HEK293 (cell line): ENCODE measurements at regions not wholly inside any gene's neighbourhood (a gene's known extent, or its start where the extent isn't known, plus 50 kb on each side); places are given as distances from the start of the nearest gene placed in this dataset.

Experiments
- CTCF ChIA-PET: fragments of 350-600 bp; formaldehyde crosslinking; extraction: SDS; loops from one replicate; lab custom pipeline; 2021; ENCODE audit warnings: antibody characterized with exemption; lab: Yijun Ruan, JAX
- POLR2A ChIA-PET: fragments of 300-600 bp; formaldehyde crosslinking; extraction: SDS; loops from one replicate; lab custom pipeline; 2020; ENCODE audit warnings: antibody characterized with exemption, inconsistent platforms; lab: Yijun Ruan, JAX
- H3K27ac ChIP-seq: fragments of 200-500 bp; sonication (Bioruptor generic); 2 replicates; pipeline ENCODE4 v1.5.1; 2014; ENCODE audit warnings: low read depth, low read length, control low read depth, inconsistent platforms; ENCODE audit errors: extremely low read depth
- H3K36me3 ChIP-seq, 2 experiments: fragments of 200-500 bp in 1 of 2; sonication (Bioruptor generic) in 1 of 2; 1 replicate in 1 of 2; 2 replicates in 1 of 2; pipeline ENCODE4 v1.5.1; 2014 to 2017; ENCODE audit warnings: inconsistent platforms in 2 of 2, low read length in 2 of 2; ENCODE audit not compliant: control insufficient read depth in 2 of 2, insufficient read depth in 1 of 2
- H3K4me1 ChIP-seq: fragments of 200-500 bp; sonication (Bioruptor generic); 2 replicates; pipeline ENCODE4 v1.5.1; 2014; ENCODE audit warnings: mild to moderate bottlenecking, low read length, inconsistent platforms; ENCODE audit not compliant: control insufficient read depth, insufficient read depth
- H3K4me3 ChIP-seq: 2 replicates; pipeline ENCODE4 v1.5.1; 2011; ENCODE audit warnings: low read depth, mild to moderate bottlenecking, control low read depth, low read length, moderate library complexity
- H3K9me3 ChIP-seq: fragments of 200-500 bp; sonication (Bioruptor generic); 2 replicates; pipeline ENCODE4 v1.5.1; 2014; ENCODE audit warnings: low read depth, low read length, inconsistent platforms; ENCODE audit not compliant: control insufficient read depth, insufficient read depth
- GLI4 ChIP-seq: fragments of 450-650 bp; formaldehyde crosslinking; IDR thresholded peaks from 2 replicates; pipeline ENCODE4 v1.5.1; 2016; ENCODE audit warnings: missing biosample characterization, missing genetic modification characterization
- SP7 ChIP-seq: fragments of 450-650 bp; formaldehyde crosslinking; IDR thresholded peaks from 2 replicates; pipeline ENCODE4 v1.5.1; 2016; ENCODE audit warnings: missing biosample characterization, missing genetic modification characterization
- ZFP3 ChIP-seq: fragments of 450-650 bp; formaldehyde crosslinking; IDR thresholded peaks from 2 replicates; pipeline ENCODE4 v1.5.1; 2016; ENCODE audit warnings: low read depth, missing biosample characterization, missing genetic modification characterization
- ZNF114 ChIP-seq: fragments of 450-650 bp; formaldehyde crosslinking; IDR thresholded peaks from 2 replicates; pipeline ENCODE4 v1.5.0; 2017; ENCODE audit warnings: missing biosample characterization, missing genetic modification characterization
- ZNF214 ChIP-seq: fragments of 450-650 bp; formaldehyde crosslinking; IDR thresholded peaks from 2 replicates; pipeline ENCODE4 v1.5.1; 2017; ENCODE audit warnings: missing biosample characterization, mild to moderate bottlenecking, missing genetic modification characterization, borderline replicate concordance
- ZNF223 ChIP-seq: fragments of 450-650 bp; formaldehyde crosslinking; IDR thresholded peaks from 2 replicates; pipeline ENCODE4 v1.5.1; 2016; ENCODE audit warnings: missing biosample characterization, missing genetic modification characterization
- ZNF324 ChIP-seq: fragments of 450-650 bp; formaldehyde crosslinking; IDR thresholded peaks from 2 replicates; pipeline ENCODE4 v1.5.1; 2016; ENCODE audit warnings: missing biosample characterization, missing genetic modification characterization
- ZNF510 ChIP-seq: fragments of 450-650 bp; formaldehyde crosslinking; IDR thresholded peaks from 2 replicates; pipeline ENCODE4 v1.5.1; 2018; ENCODE audit warnings: mild to moderate bottlenecking, missing genetic modification characterization, missing biosample characterization; ENCODE audit not compliant: insufficient replicate concordance
- ZNF521 ChIP-seq: fragments of 450-650 bp; formaldehyde crosslinking; IDR thresholded peaks from 2 replicates; pipeline ENCODE4 v1.5.1; 2017; ENCODE audit warnings: missing biosample characterization, mild to moderate bottlenecking, missing genetic modification characterization
- ZNF548 ChIP-seq: fragments of 450-650 bp; formaldehyde crosslinking; IDR thresholded peaks from 2 replicates; pipeline ENCODE4 v1.5.1; 2016; ENCODE audit warnings: missing biosample characterization, missing genetic modification characterization
- ZNF623 ChIP-seq: fragments of 450-650 bp; formaldehyde crosslinking; IDR thresholded peaks from 2 replicates; pipeline ENCODE4 v1.5.1; 2016; ENCODE audit warnings: missing biosample characterization, missing genetic modification characterization
- ZNF624 ChIP-seq: fragments of 450-650 bp; formaldehyde crosslinking; IDR thresholded peaks from 2 replicates; pipeline ENCODE4 v1.5.1; 2017; ENCODE audit warnings: missing biosample characterization, missing genetic modification characterization
- ZNF747 ChIP-seq: fragments of 450-650 bp; formaldehyde crosslinking; IDR thresholded peaks from 2 replicates; pipeline ENCODE4 v1.5.1; 2016; ENCODE audit warnings: missing biosample characterization, missing genetic modification characterization
- ZNF785 ChIP-seq: fragments of 450-650 bp; formaldehyde crosslinking; IDR thresholded peaks from 2 replicates; pipeline ENCODE4 v1.5.1; 2016; ENCODE audit warnings: missing biosample characterization, missing genetic modification characterization
- TF ChIP-seq, protein P1 (sequence below): fragments of 450-650 bp; formaldehyde crosslinking; IDR thresholded peaks from 2 replicates; pipeline ENCODE4 v1.5.1; 2016; ENCODE audit warnings: missing biosample characterization, missing genetic modification characterization, borderline replicate concordance
- TF ChIP-seq, protein P2 (sequence below): fragments of 450-650 bp; formaldehyde crosslinking; IDR thresholded peaks from 2 replicates; pipeline ENCODE4 v1.5.1; 2016; ENCODE audit warnings: missing biosample characterization, missing genetic modification characterization
- TF ChIP-seq, protein P3 (sequence below): fragments of 450-650 bp; formaldehyde crosslinking; IDR thresholded peaks from 2 replicates; pipeline ENCODE4 v1.5.1; 2017; ENCODE audit warnings: missing biosample characterization, missing genetic modification characterization
- TF ChIP-seq, protein P4 (sequence below): fragments of 450-650 bp; formaldehyde crosslinking; conservative IDR thresholded peaks from 2 replicates; pipeline ENCODE4 v1.5.1; 2016; ENCODE audit warnings: low read depth, missing biosample characterization, missing genetic modification characterization

DNA sequence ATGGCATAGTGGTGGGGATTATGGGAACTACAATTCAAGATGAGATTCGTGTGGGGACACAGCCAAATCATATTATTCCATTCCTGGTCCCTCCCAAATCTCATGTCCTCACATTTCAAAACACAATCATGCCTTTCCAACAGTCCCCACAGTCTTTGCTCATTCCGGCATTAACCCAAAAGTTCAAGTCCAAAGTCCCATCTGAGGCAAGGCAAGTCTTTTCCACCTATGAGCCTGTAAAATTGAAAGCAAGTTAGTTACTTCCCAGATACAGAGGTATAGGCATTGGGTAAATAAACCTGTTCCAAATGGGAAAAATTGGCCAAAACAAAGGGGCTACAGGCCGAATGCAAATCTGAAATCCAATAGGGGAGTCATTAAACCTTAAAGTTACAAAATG, 1063.2 kb downstream of the CDH11 start:
- no peak overlapping the region for H3K27ac ChIP-seq
- H3K36me3 ChIP-seq = no peaks in the 10 kb centered on the region
- no peak overlapping the region for H3K4me3 ChIP-seq
- no peaks in the 10 kb centered on the region for H3K4me1 ChIP-seq
- H3K9me3 ChIP-seq = no peaks in the 10 kb centered on the region
- TF ChIP-seq ZNF223 (tag by site-specific recombination) = no peak
- ChIA-PET CTCF (no interaction called here), POLR2A (no interaction called here)

DNA sequence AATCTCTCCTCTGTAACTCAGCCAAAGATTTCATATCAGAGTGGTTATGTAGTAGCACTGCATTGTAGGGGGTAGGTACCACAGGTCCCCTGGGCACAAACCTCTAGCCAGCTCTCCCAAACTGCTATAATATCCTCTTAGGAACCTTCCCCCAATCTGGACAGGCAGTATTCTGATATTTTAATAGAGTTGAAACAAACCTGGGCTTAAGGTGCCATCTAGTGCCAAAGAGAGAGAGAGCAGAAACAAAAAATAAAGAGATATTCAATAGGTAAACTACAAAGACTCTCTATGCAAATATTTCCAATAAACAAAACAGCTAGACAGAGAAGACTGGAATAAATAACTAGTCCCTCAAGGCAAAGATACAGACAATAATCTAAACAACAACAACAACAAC, 1070.0 kb downstream of the CDH11 start:
- H3K4me1 ChIP-seq = no peaks in the 10 kb centered on the region
- POLR2A ChIA-PET = no interaction called here
- TF ChIP-seq ZNF114 (tag by site-specific recombination) = no peak
- TF ChIP-seq, all 188 proteins: peak for 0
- H3K27ac ChIP-seq = no peak overlapping the region
- CTCF ChIA-PET = interaction anchor here (0.6 to 1.0 kb wide), 5 partner anchors 11 to 1827 kb away, joined by 3 to 5 read pairs (median 3); no protein-coding TSS in a partner anchor
- no peak overlapping the region for H3K4me3 ChIP-seq
- no peaks in the 10 kb centered on the region for H3K36me3 ChIP-seq
- no peaks in the 10 kb centered on the region for H3K9me3 ChIP-seq

DNA sequence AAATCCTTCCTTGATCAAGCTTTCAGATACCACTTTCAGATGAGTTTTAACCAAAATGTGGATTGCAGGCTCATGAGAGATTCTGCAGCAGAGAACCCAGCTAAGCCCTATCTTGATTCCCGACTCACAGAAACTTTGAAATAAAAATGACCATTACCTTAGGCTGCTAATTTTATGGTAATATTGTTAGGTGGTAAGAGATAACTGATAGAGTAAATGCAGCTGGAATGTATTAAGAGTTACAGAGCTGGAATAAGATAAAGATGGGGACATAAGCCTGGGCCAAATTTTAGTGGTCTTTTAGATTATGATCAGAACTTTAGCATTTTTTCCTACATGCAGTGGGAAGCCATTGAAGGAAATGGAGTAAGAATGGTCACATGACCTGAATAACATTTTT, 1074.0 kb downstream of the CDH11 start:
- H3K36me3 ChIP-seq = no peaks in the 10 kb centered on the region
- ChIA-PET POLR2A (no interaction called here), CTCF (no interaction called here)
- no peak for TF ChIP-seq GLI4
- TF ChIP-seq, protein P1, sequence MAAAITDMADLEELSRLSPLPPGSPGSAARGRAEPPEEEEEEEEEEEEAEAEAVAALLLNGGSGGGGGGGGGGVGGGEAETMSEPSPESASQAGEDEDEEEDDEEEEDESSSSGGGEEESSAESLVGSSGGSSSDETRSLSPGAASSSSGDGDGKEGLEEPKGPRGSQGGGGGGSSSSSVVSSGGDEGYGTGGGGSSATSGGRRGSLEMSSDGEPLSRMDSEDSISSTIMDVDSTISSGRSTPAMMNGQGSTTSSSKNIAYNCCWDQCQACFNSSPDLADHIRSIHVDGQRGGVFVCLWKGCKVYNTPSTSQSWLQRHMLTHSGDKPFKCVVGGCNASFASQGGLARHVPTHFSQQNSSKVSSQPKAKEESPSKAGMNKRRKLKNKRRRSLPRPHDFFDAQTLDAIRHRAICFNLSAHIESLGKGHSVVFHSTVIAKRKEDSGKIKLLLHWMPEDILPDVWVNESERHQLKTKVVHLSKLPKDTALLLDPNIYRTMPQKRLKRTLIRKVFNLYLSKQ = no peak
- no peak for TF ChIP-seq ZNF747 (tag by site-specific recombination)
- no peak for TF ChIP-seq ZNF521 (tag by site-specific recombination)
- no peak for TF ChIP-seq ZFP3
- no peak for TF ChIP-seq ZNF785 (tag by site-specific recombination)
- TF ChIP-seq SP7 (tag by site-specific recombination) = no peak
- TF ChIP-seq ZNF114 (tag by site-specific recombination) = no peak
- TF ChIP-seq, protein P2, sequence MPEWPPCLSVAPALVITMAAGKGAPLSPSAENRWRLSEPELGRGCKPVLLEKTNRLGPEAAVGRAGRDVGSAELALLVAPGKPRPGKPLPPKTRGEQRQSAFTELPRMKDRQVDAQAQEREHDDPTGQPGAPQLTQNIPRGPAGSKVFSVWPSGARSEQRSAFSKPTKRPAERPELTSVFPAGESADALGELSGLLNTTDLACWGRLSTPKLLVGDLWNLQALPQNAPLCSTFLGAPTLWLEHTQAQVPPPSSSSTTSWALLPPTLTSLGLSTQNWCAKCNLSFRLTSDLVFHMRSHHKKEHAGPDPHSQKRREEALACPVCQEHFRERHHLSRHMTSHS (tag by site-specific recombination) = no peak
- no peak for TF ChIP-seq ZNF214 (tag by site-specific recombination)
- TF ChIP-seq ZNF324 (tag by site-specific recombination) = no peak
- no peak for TF ChIP-seq ZNF510
- TF ChIP-seq, protein P3, sequence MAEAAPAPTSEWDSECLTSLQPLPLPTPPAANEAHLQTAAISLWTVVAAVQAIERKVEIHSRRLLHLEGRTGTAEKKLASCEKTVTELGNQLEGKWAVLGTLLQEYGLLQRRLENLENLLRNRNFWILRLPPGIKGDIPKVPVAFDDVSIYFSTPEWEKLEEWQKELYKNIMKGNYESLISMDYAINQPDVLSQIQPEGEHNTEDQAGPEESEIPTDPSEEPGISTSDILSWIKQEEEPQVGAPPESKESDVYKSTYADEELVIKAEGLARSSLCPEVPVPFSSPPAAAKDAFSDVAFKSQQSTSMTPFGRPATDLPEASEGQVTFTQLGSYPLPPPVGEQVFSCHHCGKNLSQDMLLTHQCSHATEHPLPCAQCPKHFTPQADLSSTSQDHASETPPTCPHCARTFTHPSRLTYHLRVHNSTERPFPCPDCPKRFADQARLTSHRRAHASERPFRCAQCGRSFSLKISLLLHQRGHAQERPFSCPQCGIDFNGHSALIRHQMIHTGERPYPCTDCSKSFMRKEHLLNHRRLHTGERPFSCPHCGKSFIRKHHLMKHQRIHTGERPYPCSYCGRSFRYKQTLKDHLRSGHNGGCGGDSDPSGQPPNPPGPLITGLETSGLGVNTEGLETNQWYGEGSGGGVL (tag by site-specific recombination) = no peak
- TF ChIP-seq ZNF624 (tag by site-specific recombination) = no peak
- no peak for TF ChIP-seq ZNF548
- TF ChIP-seq, protein P4, sequence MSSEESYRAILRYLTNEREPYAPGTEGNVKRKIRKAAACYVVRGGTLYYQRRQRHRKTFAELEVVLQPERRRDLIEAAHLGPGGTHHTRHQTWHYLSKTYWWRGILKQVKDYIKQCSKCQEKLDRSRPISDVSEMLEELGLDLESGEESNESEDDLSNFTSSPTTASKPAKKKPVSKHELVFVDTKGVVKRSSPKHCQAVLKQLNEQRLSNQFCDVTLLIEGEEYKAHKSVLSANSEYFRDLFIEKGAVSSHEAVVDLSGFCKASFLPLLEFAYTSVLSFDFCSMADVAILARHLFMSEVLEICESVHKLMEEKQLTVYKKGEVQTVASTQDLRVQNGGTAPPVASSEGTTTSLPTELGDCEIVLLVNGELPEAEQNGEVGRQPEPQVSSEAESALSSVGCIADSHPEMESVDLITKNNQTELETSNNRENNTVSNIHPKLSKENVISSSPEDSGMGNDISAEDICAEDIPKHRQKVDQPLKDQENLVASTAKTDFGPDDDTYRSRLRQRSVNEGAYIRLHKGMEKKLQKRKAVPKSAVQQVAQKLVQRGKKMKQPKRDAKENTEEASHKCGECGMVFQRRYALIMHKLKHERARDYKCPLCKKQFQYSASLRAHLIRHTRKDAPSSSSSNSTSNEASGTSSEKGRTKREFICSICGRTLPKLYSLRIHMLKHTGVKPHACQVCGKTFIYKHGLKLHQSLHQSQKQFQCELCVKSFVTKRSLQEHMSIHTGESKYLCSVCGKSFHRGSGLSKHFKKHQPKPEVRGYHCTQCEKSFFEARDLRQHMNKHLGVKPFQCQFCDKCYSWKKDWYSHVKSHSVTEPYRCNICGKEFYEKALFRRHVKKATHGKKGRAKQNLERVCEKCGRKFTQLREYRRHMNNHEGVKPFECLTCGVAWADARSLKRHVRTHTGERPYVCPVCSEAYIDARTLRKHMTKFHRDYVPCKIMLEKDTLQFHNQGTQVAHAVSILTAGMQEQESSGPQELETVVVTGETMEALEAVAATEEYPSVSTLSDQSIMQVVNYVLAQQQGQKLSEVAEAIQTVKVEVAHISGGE (tag by site-specific recombination) = no peak
- TF ChIP-seq ZNF623 (tag by site-specific recombination) = no peak
- no peaks in the 10 kb centered on the region for H3K9me3 ChIP-seq
- H3K4me1 ChIP-seq = no peaks in the 10 kb centered on the region
- H3K27ac ChIP-seq = no peak overlapping the region
- no peak overlapping the region for H3K4me3 ChIP-seq
